ENCODE measurements at regions not wholly inside any gene's neighbourhood (a gene's known extent, or its start where the extent isn't known, plus 50 kb on each side); places are given as distances from the start of the nearest gene placed in this dataset.
"Not testable (repeated sequence)": the region's sequence is repeated elsewhere in the genome, so short reads cannot be mapped to it uniquely, and the experiment has no call there.

- DNase-seq: no peak
Observed at GRCh38 chr2:35538796-35539195, 816.8 kb upstream of the CRIM1 start.

- DNase-seq: no peak
Observed at GRCh38 chr2:35530615-35531135, 824.9 kb upstream of the CRIM1 start.

GRCh38 chr2:35526741-35527140 is 828.8 kb upstream of the CRIM1 start:
- no peak for DNase-seq

- DNase-seq: no peak
Observed at GRCh38 chr2:35522450-35522849, 833.1 kb upstream of the CRIM1 start.

GRCh38 chr2:35510636-35511035 is 844.9 kb upstream of the CRIM1 start:
- no peak for DNase-seq

GRCh38 chr2:35508601-35509000 is 847.0 kb upstream of the CRIM1 start:
- no peak for DNase-seq

- no peak for DNase-seq
Observed at GRCh38 chr2:35504419-35504818, 851.2 kb upstream of the CRIM1 start.

- DNase-seq: no peak
Observed at GRCh38 chr2:35503738-35504199, 851.8 kb upstream of the CRIM1 start.

- no peak for DNase-seq
Observed at GRCh38 chr2:35503311-35503710, 852.3 kb upstream of the CRIM1 start.

GRCh38 chr2:35501076-35501475 is 854.5 kb upstream of the CRIM1 start:
- DNase-seq: no peak

GRCh38 chr2:35496022-35496421 is 859.6 kb upstream of the CRIM1 start:
- no peak for DNase-seq

GRCh38 chr2:35495182-35495581 is 860.4 kb upstream of the CRIM1 start:
- no peak for DNase-seq

GRCh38 chr2:35478121-35478520 is 877.5 kb upstream of the CRIM1 start:
- DNase-seq: not testable (repeated sequence)

- no peak for DNase-seq
Observed at GRCh38 chr2:35468245-35468644, 887.3 kb upstream of the CRIM1 start.

GRCh38 chr2:35463805-35464596 is 891.6 kb upstream of the CRIM1 start:
- DNase-seq: no peak

GRCh38 chr2:35462226-35462998 is 893.2 kb upstream of the CRIM1 start:
- no peak for DNase-seq

- DNase-seq: no peak
Observed at GRCh38 chr2:35461406-35461805, 894.2 kb upstream of the CRIM1 start.

GRCh38 chr2:35454966-35455638 is 900.5 kb upstream of the CRIM1 start:
- no peak for DNase-seq

GRCh38 chr2:35447821-35448220 is 907.8 kb upstream of the CRIM1 start:
- DNase-seq: no peak

- no peak for DNase-seq
Observed at GRCh38 chr2:35447215-35447614, 908.4 kb upstream of the CRIM1 start.

GRCh38 chr2:35443087-35443486 is 912.5 kb upstream of the CRIM1 start:
- no peak for DNase-seq

- DNase-seq: not testable (repeated sequence)
Observed at GRCh38 chr2:35441575-35441974, 914.0 kb upstream of the CRIM1 start.

- DNase-seq: not testable (repeated sequence)
Observed at GRCh38 chr2:35440308-35440707, 915.3 kb upstream of the CRIM1 start.

Measured in T-helper 9 cell (primary cell).